HG03457 (cell line): ENCODE measurements at regions not wholly inside any gene's neighbourhood (a gene's known extent, or its start where the extent isn't known, plus 50 kb on each side); places are given as distances from the start of the nearest gene placed in this dataset.

Experiments used
- ATAC-seq: cut with Tn5 transposase; IDR thresholded peaks from one replicate; pipeline ENCODE4 v1.9.1; 2021; ENCODE audit warnings: moderate number of reproducible peaks; ENCODE audit not compliant: unreplicated experiment

GRCh38 chr3:83890039-83890762 is 1068.6 kb upstream of the CADM2 start:
- no peak for ATAC-seq

- ATAC-seq: no peak
These were observed 1068.0 kb upstream of the CADM2 start for GRCh38 chr3:83890763-83891135.

GRCh38 chr3:83894223-83894622 is 1064.6 kb upstream of the CADM2 start:
- no peak for ATAC-seq

- ATAC-seq: no peak
These were observed 1062.9 kb upstream of the CADM2 start for GRCh38 chr3:83895892-83896291.

GRCh38 chr3:83902787-83903533 is 1055.8 kb upstream of the CADM2 start:
- no peak for ATAC-seq

GRCh38 chr3:83913381-83913780 is 1045.4 kb upstream of the CADM2 start:
- no peak for ATAC-seq

GRCh38 chr3:83926291-83926690 is 1032.5 kb upstream of the CADM2 start:
- ATAC-seq: no peak

- no peak for ATAC-seq
These were observed 1030.4 kb upstream of the CADM2 start for GRCh38 chr3:83928391-83928790.

- no peak for ATAC-seq
These were observed 1029.9 kb upstream of the CADM2 start for GRCh38 chr3:83928903-83929302.

- ATAC-seq: no peak
These were observed 1024.4 kb upstream of the CADM2 start for GRCh38 chr3:83934192-83935021.

- ATAC-seq: no peak
These were observed 1020.3 kb upstream of the CADM2 start for GRCh38 chr3:83938491-83938890.

- ATAC-seq: no peak
These were observed 1016.6 kb upstream of the CADM2 start for GRCh38 chr3:83941990-83942745.

- no peak for ATAC-seq
These were observed 1012.7 kb upstream of the CADM2 start for GRCh38 chr3:83946049-83946448.

- no peak for ATAC-seq
These were observed 1012.2 kb upstream of the CADM2 start for GRCh38 chr3:83946554-83946953.

GRCh38 chr3:83948771-83949170 is 1010.0 kb upstream of the CADM2 start:
- no peak for ATAC-seq

GRCh38 chr3:83953417-83954089 is 1005.2 kb upstream of the CADM2 start:
- no peak for ATAC-seq

- ATAC-seq: no peak
These were observed 1002.4 kb upstream of the CADM2 start for GRCh38 chr3:83956431-83956830.

- ATAC-seq: no peak
These were observed 990.4 kb upstream of the CADM2 start for GRCh38 chr3:83968356-83968755.

- ATAC-seq: no peak
These were observed 987.1 kb upstream of the CADM2 start for GRCh38 chr3:83971666-83972065.

GRCh38 chr3:84008623-84009022 is 950.2 kb upstream of the CADM2 start:
- no peak for ATAC-seq
